MM.1S (cell line): ENCODE measurements at regions not wholly inside any gene's neighbourhood (a gene's known extent, or its start where the extent isn't known, plus 50 kb on each side); places are given as distances from the start of the nearest gene placed in this dataset.

ENCODE experiments used
- EZH2 ChIP-seq: fragments of 300-600 bp; sonication (generic); optimal IDR thresholded peaks from 2 replicates; pipeline ENCODE3; 2017; ENCODE audit warnings: low read depth, mild to moderate bottlenecking, antibody characterized with exemption, low read length, mixed read lengths
- EZH2phosphoT487 ChIP-seq: fragments of 300-600 bp; sonication (generic); IDR thresholded peaks from 2 replicates; pipeline ENCODE4 v1.6.1; 2018; ENCODE audit warnings: antibody characterized with exemption, low read length

- TF ChIP-seq EZH2phosphoT487 (no peak), EZH2 (no peak)
Observed at GRCh38 chrX:25433307-25433706, 417.5 kb upstream of the ARX start.
